GM12874 (cell line): ENCODE measurements at regions not wholly inside any gene's neighbourhood (a gene's known extent, or its start where the extent isn't known, plus 50 kb on each side); places are given as distances from the start of the nearest gene placed in this dataset.

Experiments used
- TF ChIP-seq, protein P1 (sequence below): IDR thresholded peaks from 2 replicates; pipeline ENCODE4 v1.5.1; 2011; ENCODE audit warnings: low read depth, mild to moderate bottlenecking, control low read depth, low read length, moderate library complexity; ENCODE audit not compliant: insufficient read depth

DNA sequence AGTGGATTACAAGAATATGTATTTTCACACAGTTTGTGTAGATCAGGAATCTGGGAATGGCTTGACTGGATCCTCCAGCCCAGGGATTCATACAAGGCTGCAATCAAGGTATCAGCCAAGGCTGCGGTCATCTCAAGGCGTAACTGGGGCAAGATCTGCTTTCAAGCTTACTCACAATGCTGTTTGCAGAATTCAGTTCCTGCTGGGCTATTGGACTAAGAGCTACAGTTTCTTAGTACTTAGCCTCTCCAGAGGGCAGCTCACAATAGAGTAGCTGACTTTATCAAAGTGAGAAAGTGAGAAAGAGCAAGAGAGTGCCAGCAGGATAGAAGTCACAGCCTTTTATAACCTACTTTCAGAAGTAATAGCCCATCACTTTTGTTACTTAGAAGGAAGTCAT, 211.0 kb downstream of the MAP2K6 start:
- TF ChIP-seq, protein P1, sequence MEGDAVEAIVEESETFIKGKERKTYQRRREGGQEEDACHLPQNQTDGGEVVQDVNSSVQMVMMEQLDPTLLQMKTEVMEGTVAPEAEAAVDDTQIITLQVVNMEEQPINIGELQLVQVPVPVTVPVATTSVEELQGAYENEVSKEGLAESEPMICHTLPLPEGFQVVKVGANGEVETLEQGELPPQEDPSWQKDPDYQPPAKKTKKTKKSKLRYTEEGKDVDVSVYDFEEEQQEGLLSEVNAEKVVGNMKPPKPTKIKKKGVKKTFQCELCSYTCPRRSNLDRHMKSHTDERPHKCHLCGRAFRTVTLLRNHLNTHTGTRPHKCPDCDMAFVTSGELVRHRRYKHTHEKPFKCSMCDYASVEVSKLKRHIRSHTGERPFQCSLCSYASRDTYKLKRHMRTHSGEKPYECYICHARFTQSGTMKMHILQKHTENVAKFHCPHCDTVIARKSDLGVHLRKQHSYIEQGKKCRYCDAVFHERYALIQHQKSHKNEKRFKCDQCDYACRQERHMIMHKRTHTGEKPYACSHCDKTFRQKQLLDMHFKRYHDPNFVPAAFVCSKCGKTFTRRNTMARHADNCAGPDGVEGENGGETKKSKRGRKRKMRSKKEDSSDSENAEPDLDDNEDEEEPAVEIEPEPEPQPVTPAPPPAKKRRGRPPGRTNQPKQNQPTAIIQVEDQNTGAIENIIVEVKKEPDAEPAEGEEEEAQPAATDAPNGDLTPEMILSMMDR: no peak

DNA sequence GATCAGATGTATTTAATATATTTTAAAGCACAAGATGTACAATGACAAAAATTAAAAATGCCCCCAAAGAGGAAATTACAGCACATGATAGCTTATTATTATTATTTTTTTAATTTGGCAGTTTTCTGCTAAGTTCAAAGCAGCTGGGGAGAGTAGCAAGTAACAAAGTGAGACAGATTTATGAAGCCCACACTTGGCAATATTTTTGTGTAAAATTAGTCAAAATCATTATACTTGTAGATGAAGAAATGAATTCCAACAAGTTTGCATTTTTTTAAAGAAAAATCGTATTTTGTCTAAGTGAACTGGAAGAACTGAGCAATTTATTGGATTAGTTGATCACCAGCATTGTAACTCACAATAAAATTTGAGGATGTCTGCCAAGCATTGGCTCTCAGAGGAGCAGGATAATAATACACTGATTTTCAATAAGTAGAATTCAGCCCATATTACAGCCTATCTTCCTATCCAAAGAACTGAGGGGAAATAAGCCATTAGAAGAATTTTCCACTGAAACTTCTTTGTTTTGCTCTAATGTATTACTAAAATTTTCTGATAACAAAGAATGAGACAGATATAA, 215.6 kb downstream of the MAP2K6 start:
- TF ChIP-seq, protein P1: no peak

DNA sequence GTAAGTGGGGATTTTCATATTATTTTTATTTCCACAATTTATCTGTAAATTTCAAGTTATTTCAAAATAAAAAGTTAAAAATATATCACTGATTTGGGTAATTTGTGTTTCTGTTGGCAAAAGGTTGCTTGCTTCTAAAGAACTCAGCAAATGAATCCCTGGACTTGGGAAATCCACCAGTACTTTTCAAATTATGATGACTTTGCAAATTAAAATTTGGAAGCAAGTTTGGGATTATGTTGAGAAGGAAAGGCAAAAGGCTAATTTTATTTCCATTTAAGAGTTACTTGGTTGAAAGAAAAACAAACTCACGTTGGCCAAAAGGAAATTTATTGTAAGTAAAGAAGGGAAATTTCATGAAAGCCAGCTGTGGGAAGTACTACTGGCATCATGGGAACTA, 220.3 kb downstream of the MAP2K6 start:
- TF ChIP-seq, protein P1: no peak

DNA sequence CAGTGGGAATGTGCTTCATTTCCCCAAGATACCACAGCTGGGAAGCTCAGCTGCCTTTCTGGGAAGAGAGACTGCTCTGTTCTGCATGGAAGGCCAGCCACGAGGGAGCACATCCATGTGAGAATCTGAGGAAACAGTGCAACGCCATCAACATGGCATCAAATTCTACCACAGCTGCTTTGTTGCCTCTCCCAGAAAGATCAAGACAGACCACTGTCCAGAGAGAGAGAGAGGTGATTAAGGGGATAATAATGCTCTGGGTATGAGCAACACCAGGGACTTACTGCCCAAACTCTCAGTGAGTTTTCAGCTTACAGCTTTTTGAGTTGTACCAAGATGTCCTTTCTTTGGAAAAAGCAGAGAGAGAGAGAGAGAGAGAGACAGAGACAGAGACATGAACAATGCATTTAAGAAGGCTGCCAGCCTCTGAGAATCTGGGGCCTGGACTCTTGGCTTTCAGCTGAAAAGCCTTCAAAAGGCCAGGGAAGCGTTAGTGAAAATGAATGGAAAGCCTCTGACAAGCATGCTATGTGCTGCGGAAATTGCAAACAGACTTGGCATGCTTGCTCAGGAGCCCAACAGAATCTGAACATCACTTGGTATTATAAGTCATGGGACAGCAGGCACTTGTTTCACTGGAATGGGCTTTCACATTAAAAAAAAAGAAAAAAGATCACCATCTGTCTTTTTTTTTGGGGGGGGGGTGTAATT, 223.1 kb downstream of the MAP2K6 start:
- TF ChIP-seq, protein P1: no peak

DNA sequence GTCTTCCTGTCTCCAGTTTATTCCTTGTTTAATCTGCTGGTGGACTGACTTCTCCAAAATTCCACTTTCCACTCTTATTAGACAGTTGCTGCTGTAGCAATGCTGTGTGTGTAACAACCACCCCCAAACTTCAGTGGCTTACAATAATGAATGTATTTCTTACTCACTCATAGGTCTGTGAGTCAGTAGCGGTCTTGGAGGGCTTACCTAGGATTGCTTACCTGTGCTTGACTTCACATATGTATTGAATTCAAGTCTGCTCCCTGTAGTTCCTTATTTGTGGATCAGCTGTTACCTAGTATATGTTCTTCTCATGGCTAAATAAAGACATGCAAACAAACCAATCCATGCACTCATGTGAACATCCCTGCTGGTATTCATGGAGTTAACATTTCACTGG, 224.6 kb downstream of the MAP2K6 start:
- TF ChIP-seq, protein P1: no peak

DNA sequence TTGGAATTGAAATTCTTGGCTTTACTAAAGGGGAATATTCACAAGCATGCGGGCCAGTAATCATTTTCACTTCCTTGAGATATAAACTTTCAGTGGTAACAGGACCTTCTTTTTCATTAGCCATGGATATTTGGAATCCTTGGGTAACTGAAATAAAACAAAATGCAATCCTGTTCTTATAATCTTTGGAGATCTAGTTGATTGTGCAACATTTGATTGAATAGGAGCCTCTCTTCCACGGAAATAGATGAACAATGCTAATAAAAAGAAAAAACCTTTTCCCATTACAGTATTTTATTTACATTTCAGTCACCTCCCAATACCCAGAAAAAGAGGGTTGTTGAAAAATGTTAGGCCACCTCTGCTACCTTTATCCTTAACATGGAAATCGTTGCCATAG, 225.6 kb downstream of the MAP2K6 start:
- TF ChIP-seq, protein P1: no peak

DNA sequence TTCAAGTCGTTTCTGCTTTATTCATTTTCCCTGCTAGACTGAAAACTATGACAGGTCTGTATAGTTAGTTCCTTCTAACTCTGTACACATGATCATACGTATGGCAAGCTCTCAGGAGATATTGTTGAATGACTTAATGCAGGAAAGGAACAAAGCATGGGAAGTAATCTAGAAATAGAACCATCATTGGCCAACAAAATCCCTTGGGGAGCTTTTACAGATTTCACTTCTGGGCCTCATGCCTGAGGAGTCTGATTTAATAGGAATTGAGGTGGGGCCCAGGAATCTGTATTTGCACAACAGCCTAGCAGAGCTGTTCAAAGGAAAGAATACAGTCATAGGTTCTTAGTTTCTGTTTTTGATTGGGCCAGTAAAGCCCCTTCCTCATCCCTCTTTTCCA, 229.2 kb downstream of the MAP2K6 start:
- TF ChIP-seq, protein P1: no peak
